Mesothelial cell of epicardium (in vitro differentiated cells): ENCODE measurements at regions not wholly inside any gene's neighbourhood (a gene's known extent, or its start where the extent isn't known, plus 50 kb on each side); places are given as distances from the start of the nearest gene placed in this dataset.

Source experiments
- DNase-seq, 2 experiments: peaks; one replicate each; pipeline ENCODE4 v3.0.0; 2021; ENCODE audit warnings: low spot score in 2 of 2; ENCODE audit not compliant: unreplicated experiment in 2 of 2
- H3K27ac Mint-ChIP-seq: 2 replicates; pipeline ENCODE4 v1.8.0; 2021; ENCODE audit warnings: mixed read lengths
- H3K27me3 Mint-ChIP-seq: 2 replicates; pipeline ENCODE4 v1.8.0; 2021; ENCODE audit warnings: low read depth, mixed read lengths
- H3K36me3 Mint-ChIP-seq: 2 replicates; pipeline ENCODE4 v1.8.0; 2021; ENCODE audit warnings: mixed read lengths
- H3K4me1 Mint-ChIP-seq: 2 replicates; pipeline ENCODE4 v1.8.0; 2021; ENCODE audit warnings: mixed read lengths
- H3K4me3 Mint-ChIP-seq: 2 replicates; pipeline ENCODE4 v1.8.0; 2021; ENCODE audit warnings: mild to moderate bottlenecking, moderate library complexity, mixed read lengths
- H3K9me3 Mint-ChIP-seq: 2 replicates; pipeline ENCODE4 v1.8.0; 2021; ENCODE audit warnings: mixed read lengths
- TF ChIP-seq, protein P1 (sequence below): fragments of 200-600 bp; sonication (generic); IDR thresholded peaks from one replicate; pipeline ENCODE4 v1.5.0; 2021; ENCODE audit warnings: antibody characterized with exemption; ENCODE audit not compliant: unreplicated experiment

GRCh38 chr2:83633423-83633822 lies 825.7 kb downstream of the SUCLG1 start:
- Mint-ChIP-seq H3K36me3 (no peaks in the 10 kb centered on the region), H3K4me3 (no peak overlapping the region), H3K27ac (no peak overlapping the region), H3K4me1 (no peaks in the 10 kb centered on the region), H3K9me3 (peaks cover 21% of the 10 kb centered on the region), H3K27me3 (no peaks in the 10 kb centered on the region)
- TF ChIP-seq, protein P1, sequence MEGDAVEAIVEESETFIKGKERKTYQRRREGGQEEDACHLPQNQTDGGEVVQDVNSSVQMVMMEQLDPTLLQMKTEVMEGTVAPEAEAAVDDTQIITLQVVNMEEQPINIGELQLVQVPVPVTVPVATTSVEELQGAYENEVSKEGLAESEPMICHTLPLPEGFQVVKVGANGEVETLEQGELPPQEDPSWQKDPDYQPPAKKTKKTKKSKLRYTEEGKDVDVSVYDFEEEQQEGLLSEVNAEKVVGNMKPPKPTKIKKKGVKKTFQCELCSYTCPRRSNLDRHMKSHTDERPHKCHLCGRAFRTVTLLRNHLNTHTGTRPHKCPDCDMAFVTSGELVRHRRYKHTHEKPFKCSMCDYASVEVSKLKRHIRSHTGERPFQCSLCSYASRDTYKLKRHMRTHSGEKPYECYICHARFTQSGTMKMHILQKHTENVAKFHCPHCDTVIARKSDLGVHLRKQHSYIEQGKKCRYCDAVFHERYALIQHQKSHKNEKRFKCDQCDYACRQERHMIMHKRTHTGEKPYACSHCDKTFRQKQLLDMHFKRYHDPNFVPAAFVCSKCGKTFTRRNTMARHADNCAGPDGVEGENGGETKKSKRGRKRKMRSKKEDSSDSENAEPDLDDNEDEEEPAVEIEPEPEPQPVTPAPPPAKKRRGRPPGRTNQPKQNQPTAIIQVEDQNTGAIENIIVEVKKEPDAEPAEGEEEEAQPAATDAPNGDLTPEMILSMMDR, result no peak
- no peak for DNase-seq

DNA sequence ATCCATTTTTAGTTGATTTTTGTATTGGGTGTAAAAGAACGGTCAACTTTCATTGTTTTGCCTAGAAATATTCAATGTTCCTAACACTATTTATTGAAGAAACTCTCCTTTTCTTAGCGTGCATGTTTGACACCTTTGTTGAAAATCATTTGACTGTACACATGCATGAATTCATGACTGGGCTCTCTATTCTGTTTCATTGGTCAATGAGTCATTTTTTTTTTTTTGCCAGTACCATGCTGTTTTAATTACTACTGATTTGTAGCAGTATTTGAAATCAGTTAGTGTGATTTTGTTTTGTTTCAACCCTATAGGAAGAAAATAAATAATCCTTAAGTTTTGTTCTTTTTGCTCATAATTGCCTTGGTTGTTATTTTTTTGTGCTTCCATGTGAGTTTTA lies 828.7 kb downstream of the SUCLG1 start:
- H3K4me1 Mint-ChIP-seq, result no peaks in the 10 kb centered on the region
- H3K27ac Mint-ChIP-seq, result no peak overlapping the region
- TF ChIP-seq, protein P1, result no peak
- DNase-seq, result no peak
- H3K27me3 Mint-ChIP-seq, result no peaks in the 10 kb centered on the region
- H3K9me3 Mint-ChIP-seq, result peaks cover 27% of the 10 kb centered on the region
- no peak overlapping the region for H3K4me3 Mint-ChIP-seq
- H3K36me3 Mint-ChIP-seq, result no peaks in the 10 kb centered on the region

GRCh38 chr2:83615511-83615910 lies 843.6 kb downstream of the SUCLG1 start:
- peaks cover 22% of the 10 kb centered on the region for H3K9me3 Mint-ChIP-seq
- no peak overlapping the region for H3K27ac Mint-ChIP-seq
- H3K36me3 Mint-ChIP-seq, result no peaks in the 10 kb centered on the region
- H3K4me1 Mint-ChIP-seq, result no peaks in the 10 kb centered on the region
- TF ChIP-seq, protein P1, result no peak
- H3K27me3 Mint-ChIP-seq, result no peaks in the 10 kb centered on the region
- H3K4me3 Mint-ChIP-seq, result no peak overlapping the region
- no peak for DNase-seq

DNA sequence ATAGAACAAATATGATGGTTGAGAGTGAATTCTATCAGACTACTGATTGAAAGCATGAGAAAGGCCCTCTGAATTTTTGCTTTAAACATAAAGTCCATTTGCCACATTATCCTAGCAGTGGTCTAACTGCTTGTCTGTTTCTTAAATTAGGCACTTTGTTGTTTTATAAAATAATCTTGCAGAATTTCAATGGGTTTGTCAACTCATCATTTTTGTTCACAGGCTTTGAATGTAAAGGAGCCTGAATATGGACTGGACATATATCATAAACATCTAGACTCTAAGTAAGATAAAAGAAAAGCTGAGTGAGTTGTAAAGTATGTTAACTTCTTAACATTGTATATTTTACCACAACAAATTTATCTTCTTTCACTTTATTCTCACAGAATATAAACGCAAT lies 845.9 kb downstream of the SUCLG1 start:
- no peak for DNase-seq
- Mint-ChIP-seq H3K27ac (no peak overlapping the region), H3K4me1 (no peaks in the 10 kb centered on the region), H3K27me3 (no peaks in the 10 kb centered on the region), H3K36me3 (peaks cover 6% of the 10 kb centered on the region), H3K9me3 (peaks cover 23% of the 10 kb centered on the region), H3K4me3 (no peak overlapping the region)
- TF ChIP-seq, protein P1, result no peak

DNA sequence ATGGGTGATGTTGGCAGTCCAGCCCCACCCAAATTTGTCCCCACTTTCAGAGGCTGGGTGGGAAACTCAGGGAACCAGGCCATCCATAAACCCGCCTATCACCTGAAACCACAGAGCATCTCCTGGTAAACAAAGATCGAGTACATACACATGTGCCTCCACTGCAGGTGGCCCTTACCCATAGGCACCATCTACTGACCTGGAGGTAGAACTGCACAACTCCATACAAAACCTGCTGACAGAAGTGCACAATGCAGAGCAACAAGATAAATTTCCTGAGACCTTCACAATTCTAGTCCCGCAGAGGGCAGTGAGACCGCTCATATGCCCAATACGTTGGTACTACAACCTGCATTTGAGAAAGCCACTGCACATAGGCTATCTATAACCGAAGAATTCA lies 856.3 kb downstream of the SUCLG1 start:
- peaks cover 4% of the 10 kb centered on the region for H3K36me3 Mint-ChIP-seq
- DNase-seq, result no peak
- TF ChIP-seq, protein P1, result no peak

More for the DNA sequence above, 856.3 kb downstream of the SUCLG1 start:
- H3K9me3 Mint-ChIP-seq, result peaks cover 39% of the 10 kb centered on the region
- H3K27me3 Mint-ChIP-seq, result no peaks in the 10 kb centered on the region
- no peak overlapping the region for H3K27ac Mint-ChIP-seq
- no peaks in the 10 kb centered on the region for H3K4me1 Mint-ChIP-seq
- no peak overlapping the region for H3K4me3 Mint-ChIP-seq
